Tibial nerve (tissue), 4 donors: ENCODE measurements at regions not wholly inside any gene's neighbourhood (a gene's known extent, or its start where the extent isn't known, plus 50 kb on each side); places are given as distances from the start of the nearest gene placed in this dataset.

Experiments used
- CTCF ChIP-seq, 5 experiments: fragments of 200-600 bp in 3 of 5; fragments of 450-650 bp in 2 of 5; sonication (generic) in 3 of 5; IDR thresholded peaks; one replicate each; pipeline ENCODE4 v1.5.1; 2016 to 2019; ENCODE audit warnings: antibody characterized with exemption in 5 of 5, mild to moderate bottlenecking in 3 of 5, moderate library complexity in 2 of 5
- EP300 ChIP-seq, 2 donors: sonication (generic); formaldehyde crosslinking; IDR thresholded peaks; one replicate each; pipeline ENCODE4 v1.6.1; 2017; ENCODE audit warnings: antibody characterized with exemption in 2 of 2, mild to moderate bottlenecking in 1 of 2
- POLR2A ChIP-seq, 2 donors: fragments of 450-650 bp; IDR thresholded peaks; one replicate each; pipeline ENCODE4 v1.6.1; 2017; ENCODE audit warnings: antibody characterized with exemption in 2 of 2, mild to moderate bottlenecking in 2 of 2, moderate library complexity in 2 of 2

DNA sequence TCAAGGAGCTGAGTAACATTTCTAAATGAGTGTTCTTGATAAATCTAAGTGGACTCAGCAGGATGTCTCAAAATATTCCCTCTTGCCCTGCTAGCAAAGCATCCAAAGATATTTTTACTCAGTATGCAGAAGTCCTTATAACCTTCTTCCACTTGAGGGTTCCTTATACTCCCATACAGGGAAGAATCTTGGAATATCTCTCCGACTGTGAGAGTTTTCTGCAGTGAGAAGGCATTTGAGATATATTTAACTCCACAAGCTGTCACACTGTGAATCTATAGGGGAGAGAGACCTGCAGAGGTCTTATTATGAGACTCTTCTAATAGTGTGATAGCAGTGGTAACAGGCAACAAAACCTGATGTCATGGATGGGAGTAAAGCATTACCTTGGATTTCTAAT lies 1034.5 kb upstream of the PABPC4L start:
- TF ChIP-seq POLR2A (IDR thresholded peaks at IDR 0.05) (no peak), CTCF (IDR thresholded peaks at IDR 0.05) (no peak), EP300 (IDR thresholded peaks at IDR 0.05) (no peak)
